ENCODE measurements at regions not wholly inside any gene's neighbourhood (a gene's known extent, or its start where the extent isn't known, plus 50 kb on each side); places are given as distances from the start of the nearest gene placed in this dataset.

DNA sequence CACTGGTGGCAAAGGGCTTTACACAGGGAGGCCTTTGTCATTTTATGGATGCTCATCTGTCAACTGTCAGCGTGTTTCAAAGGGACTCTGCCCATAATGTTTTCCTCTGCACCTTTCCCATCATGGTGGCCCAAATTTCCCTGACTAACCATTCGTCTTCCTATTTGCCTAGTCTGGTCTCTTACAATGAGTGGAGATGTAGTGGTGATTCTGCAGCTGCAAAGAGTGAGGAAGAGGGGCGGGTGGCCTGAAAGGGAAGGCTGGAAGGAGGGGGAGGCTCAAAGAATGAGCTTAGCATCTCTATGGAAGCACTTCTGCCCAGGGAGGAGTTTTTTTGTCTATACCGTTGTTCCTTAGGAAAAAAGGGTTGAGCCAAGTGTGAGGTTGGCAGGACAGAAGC lies 447.5 kb downstream of the NKX6-1 start:
- Histone ChIP-seq H3K27me3 (ENCODE audit: low read depth, low read length) (no peaks in the 10 kb centered on the region), H3K36me3 (replicated peaks; ENCODE audit: low read depth, low read length) (no peaks in the 10 kb centered on the region), H3K27ac (ENCODE audit: low read length) (no peak overlapping the region), H3K79me2 (ENCODE audit: low read length) (no peaks in the 10 kb centered on the region), H2AFZ (ENCODE audit: low read depth, low read length) (no peak overlapping the region), H4K20me1 (ENCODE audit: insufficient read depth, low read length) (no peaks in the 10 kb centered on the region), H3K9me3 (ENCODE audit: insufficient read depth, low read length) (no peaks in the 10 kb centered on the region), H3K4me2 (ENCODE audit: low read length) (no peak overlapping the region), H3K4me3 (ENCODE audit: low read length) (no peak overlapping the region), H3K4me1 (ENCODE audit: low read length) (no peaks in the 10 kb centered on the region), H3K9ac (ENCODE audit: low read length) (no peak overlapping the region)
- TF ChIP-seq EZH2phosphoT487 (IDR thresholded peaks at IDR 0.05; ENCODE audit: low read depth) = no peak
- TF ChIP-seq CTCF (IDR thresholded peaks at IDR 0.05; ENCODE audit: low read depth, low read length) = no peak

GRCh38 chr4:84051089-84051488 lies 448.0 kb downstream of the NKX6-1 start:
- no peak overlapping the region for H3K4me3 ChIP-seq (ENCODE audit: low read length)
- no peaks in the 10 kb centered on the region for H3K4me1 ChIP-seq (ENCODE audit: low read length)
- no peak overlapping the region for H3K27ac ChIP-seq (ENCODE audit: low read length)
- no peaks in the 10 kb centered on the region for H4K20me1 ChIP-seq (ENCODE audit: insufficient read depth, low read length)
- no peaks in the 10 kb centered on the region for H3K9me3 ChIP-seq (ENCODE audit: insufficient read depth, low read length)
- no peaks in the 10 kb centered on the region for H3K27me3 ChIP-seq (ENCODE audit: low read depth, low read length)
- no peak for TF ChIP-seq EZH2phosphoT487 (IDR thresholded peaks at IDR 0.05; ENCODE audit: low read depth)
- TF ChIP-seq CTCF (IDR thresholded peaks at IDR 0.05; ENCODE audit: low read depth, low read length) = no peak
- H3K9ac ChIP-seq (ENCODE audit: low read length) = no peak overlapping the region
- no peaks in the 10 kb centered on the region for H3K79me2 ChIP-seq (ENCODE audit: low read length)
- H2AFZ ChIP-seq (ENCODE audit: low read depth, low read length) = no peak overlapping the region
- no peaks in the 10 kb centered on the region for H3K36me3 ChIP-seq (replicated peaks; ENCODE audit: low read depth, low read length)
- no peak overlapping the region for H3K4me2 ChIP-seq (ENCODE audit: low read length)

- Histone ChIP-seq H3K9ac (ENCODE audit: low read length) (no peak overlapping the region), H3K4me1 (ENCODE audit: low read length) (no peaks in the 10 kb centered on the region), H3K4me2 (ENCODE audit: low read length) (no peak overlapping the region), H3K27ac (ENCODE audit: low read length) (no peak overlapping the region), H3K4me3 (ENCODE audit: low read length) (no peak overlapping the region), H3K27me3 (ENCODE audit: low read depth, low read length) (no peaks in the 10 kb centered on the region), H3K79me2 (ENCODE audit: low read length) (no peaks in the 10 kb centered on the region), H3K36me3 (replicated peaks; ENCODE audit: low read depth, low read length) (no peaks in the 10 kb centered on the region), H4K20me1 (ENCODE audit: insufficient read depth, low read length) (no peaks in the 10 kb centered on the region), H3K9me3 (ENCODE audit: insufficient read depth, low read length) (no peaks in the 10 kb centered on the region), H2AFZ (ENCODE audit: low read depth, low read length) (no peak overlapping the region)
- TF ChIP-seq CTCF (IDR thresholded peaks at IDR 0.05; ENCODE audit: low read depth, low read length) (no peak), EZH2phosphoT487 (IDR thresholded peaks at IDR 0.05; ENCODE audit: low read depth) (no peak)
Measured at GRCh38 chr4:84050015-84050414, 449.1 kb downstream of the NKX6-1 start.

DNA sequence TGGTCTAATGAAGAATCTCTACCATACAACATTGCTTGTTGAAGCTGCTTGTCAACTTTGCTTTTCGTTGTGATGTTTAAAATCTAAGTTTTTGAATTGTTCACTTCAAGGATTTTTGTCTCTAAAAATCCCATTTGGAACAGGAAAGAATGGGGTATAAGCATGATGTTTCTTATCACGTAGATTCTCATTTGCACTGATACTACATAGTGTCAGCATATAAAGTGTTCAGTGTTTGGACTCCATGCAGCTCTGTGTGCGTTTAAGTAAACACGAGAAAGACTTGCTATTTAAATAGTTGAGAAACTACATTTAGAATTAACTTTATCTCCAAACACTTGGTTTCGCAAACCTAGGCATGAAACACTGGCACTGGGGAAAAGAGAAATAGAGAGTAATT lies 452.5 kb downstream of the NKX6-1 start:
- Histone ChIP-seq H2AFZ (ENCODE audit: low read depth, low read length) (no peak overlapping the region), H4K20me1 (ENCODE audit: insufficient read depth, low read length) (no peaks in the 10 kb centered on the region), H3K4me1 (ENCODE audit: low read length) (no peaks in the 10 kb centered on the region), H3K9me3 (ENCODE audit: insufficient read depth, low read length) (no peaks in the 10 kb centered on the region), H3K9ac (ENCODE audit: low read length) (no peak overlapping the region), H3K4me3 (ENCODE audit: low read length) (no peak overlapping the region), H3K4me2 (ENCODE audit: low read length) (no peak overlapping the region), H3K36me3 (replicated peaks; ENCODE audit: low read depth, low read length) (no peaks in the 10 kb centered on the region), H3K79me2 (ENCODE audit: low read length) (no peaks in the 10 kb centered on the region), H3K27me3 (ENCODE audit: low read depth, low read length) (no peaks in the 10 kb centered on the region), H3K27ac (ENCODE audit: low read length) (no peak overlapping the region)
- no peak for TF ChIP-seq CTCF (IDR thresholded peaks at IDR 0.05; ENCODE audit: low read depth, low read length)
- TF ChIP-seq EZH2phosphoT487 (IDR thresholded peaks at IDR 0.05; ENCODE audit: low read depth) = no peak

Measured in OCI-LY3 (cell line).